GM21515 (cell line): ENCODE measurements at regions not wholly inside any gene's neighbourhood (a gene's known extent, or its start where the extent isn't known, plus 50 kb on each side); places are given as distances from the start of the nearest gene placed in this dataset.
"Not testable (repeated sequence)": the region's sequence is repeated elsewhere in the genome, so short reads cannot be mapped to it uniquely, and the experiment has no call there.

ENCODE experiments used
- ATAC-seq: cut with Tn5 transposase; IDR thresholded peaks from one replicate; pipeline ENCODE4 v1.9.1; 2021; ENCODE audit not compliant: unreplicated experiment

DNA sequence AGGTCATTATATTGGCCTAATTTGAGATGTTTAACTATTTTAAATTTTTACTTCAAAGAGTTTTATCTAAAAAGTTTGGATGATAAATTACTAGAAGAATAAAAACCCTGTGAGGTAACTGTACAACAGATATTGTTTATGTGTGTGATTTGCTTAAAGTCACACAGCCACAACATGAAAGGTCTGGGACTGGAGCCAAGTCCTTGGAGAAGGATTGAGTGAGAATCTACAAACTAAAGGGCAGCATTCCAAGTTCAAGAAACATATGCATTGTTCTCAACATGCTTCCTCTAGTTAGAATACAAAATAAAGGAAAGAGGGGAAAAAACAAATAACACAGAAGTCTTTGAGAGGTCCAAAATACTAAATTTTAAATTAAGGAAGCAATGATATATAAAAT, 131.5 kb upstream of the MON1B start:
- ATAC-seq, result no peak

DNA sequence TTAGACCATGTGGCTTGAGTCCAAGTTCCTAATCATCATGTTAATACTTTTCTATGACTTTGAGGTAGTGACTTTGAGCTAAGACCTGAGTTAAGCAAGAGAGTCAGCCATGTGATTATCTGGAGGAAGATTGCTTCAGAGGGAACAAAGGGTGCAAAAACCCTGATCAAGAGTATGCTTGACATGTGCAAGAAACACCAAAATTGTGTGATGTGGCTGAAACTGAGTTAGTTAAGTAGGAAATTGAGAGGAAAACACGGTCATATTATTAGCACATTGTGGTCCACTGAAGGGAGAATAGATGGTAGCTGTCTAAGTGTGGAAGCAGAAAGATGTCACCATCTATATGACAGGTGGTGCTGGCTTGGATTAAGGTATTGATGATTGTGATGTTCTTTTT, 130.4 kb upstream of the MON1B start:
- ATAC-seq, result no peak

DNA sequence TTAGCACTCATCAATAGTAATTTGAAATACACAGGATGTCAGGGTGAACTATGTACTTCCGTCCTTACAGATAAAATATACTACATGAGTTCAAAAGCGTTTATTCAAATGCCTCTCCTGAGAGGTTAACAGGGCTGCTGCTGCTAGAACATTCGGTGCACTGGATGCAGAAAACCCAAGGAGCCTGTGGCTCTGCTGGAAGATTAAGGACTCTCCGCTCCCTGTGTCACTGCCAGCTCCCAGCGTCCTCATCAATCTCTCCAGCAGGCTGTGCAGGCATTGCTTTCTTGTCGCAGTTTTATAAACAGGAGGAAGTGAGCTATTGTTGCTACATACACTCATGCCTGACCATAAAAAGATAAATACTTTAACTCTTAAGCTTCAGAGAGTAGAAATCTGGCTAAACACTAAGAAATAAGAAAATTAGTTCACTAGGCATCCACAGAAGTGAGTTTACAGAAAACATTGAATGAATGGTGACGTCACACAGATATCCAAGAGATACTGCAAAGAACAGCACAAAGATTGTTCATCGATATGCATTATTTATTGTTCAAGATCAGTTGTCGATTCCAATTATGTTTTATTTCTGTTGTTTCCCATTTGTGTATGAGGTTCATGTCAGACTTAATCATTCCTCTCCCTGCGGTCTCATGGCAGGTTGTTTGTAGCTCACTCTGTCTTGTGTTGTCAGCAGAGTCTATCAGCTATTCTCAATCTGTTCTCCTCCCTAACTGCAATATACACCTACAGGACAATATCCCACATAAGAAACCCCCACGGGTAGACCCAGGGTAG, 127.9 kb upstream of the MON1B start:
- ATAC-seq, result no peak

DNA sequence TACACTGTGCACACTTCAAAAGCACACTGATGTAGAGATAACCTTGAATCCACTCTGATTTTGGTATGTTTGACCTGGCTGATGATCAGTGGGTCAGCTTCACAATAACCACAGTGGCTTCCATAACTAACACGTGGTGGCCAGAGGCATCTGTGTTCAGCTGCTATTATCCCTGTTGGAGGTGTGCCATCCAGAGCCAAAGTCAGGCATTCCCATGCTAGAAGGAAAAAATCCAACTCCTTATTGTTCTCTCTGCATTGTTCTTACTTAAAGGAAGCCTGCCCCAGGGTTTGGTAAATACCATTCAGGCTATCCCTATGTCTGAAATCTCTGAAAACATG, 127.3 kb upstream of the MON1B start:
- ATAC-seq, result no peak

DNA sequence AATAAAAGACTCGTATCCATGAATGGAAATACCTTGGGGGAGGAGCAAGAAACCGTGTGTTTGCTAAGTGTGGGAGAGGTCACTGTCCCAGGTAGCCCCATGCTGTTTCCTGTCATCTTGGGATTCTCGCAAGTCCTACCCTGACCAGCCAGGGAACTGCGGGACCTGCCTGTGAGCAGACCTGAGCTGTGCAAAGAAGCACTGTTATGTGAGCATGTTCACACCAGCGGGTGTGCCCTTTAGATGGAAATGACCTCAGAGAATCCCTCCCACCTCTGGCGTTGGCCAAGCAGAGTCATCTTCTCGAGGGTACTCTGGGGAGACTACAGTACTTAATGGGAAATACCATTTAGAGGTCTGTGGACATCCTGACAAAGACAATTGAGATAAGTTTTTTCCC, 127.0 kb upstream of the MON1B start:
- ATAC-seq, result no peak

DNA sequence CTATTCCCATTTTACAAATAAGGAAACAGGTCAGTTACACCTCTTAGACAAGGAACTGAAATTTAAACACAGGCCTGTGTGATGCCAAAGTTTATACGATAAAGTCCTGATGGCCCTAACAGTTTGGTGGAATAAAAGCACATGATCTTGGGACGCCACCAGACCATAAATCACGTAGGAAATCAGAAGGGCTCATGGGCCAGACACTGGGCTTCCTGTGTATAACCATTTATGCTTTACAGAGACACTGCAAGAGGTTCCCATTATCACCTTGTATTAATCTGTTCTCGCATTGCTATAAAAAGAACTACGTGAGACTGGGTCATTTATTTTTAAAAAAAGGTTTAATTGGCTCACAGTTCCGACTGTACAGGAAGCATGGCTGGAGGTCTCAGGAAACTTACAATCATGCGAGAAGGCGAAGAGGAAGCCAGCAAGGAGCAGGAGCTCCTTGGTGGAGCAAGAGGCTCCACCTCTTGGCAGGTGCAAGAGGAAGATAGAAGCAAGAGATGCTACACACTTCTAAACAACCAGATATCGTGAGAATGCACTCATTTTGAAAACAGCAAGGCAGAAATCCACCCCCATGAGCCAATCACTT, 124.0 kb upstream of the MON1B start:
- ATAC-seq, result no peak

DNA sequence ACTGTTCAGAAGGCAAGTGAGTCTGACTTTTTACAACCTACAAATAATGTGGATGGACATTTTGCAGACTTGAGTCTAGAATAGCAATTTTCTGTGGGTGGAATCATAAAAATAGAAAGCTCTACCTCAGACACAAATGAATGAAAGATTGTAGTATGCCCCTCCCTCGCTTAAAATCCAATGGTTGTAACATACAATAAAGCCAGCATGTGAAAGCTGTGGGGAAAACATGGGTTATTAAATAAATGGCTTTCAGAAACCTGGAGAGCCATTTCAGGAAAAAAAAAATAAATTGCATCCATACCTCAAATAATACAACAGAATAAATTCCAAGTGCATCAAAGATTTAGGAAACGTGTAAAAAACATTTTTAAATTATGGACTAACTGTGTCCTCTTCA, 123.1 kb upstream of the MON1B start:
- no peak for ATAC-seq

DNA sequence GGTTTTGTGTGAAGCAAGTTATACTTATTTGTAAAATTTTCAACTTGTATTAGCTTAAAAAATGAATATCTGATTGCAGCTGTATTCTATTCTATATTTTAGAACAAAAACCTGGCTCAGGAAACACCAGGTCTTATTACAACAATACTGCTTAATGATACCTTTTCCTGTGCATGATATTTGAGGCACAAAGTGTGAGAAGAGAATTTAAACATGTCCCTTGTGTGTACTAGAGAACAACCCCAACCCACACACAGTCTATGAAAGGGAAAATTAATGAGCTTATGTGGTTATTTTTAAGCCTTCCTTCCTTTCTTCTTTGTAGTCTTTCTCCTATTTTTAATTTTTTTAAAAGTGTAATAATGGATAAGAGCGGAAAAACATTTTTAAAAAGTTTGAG, 122.6 kb upstream of the MON1B start:
- ATAC-seq, result no peak

DNA sequence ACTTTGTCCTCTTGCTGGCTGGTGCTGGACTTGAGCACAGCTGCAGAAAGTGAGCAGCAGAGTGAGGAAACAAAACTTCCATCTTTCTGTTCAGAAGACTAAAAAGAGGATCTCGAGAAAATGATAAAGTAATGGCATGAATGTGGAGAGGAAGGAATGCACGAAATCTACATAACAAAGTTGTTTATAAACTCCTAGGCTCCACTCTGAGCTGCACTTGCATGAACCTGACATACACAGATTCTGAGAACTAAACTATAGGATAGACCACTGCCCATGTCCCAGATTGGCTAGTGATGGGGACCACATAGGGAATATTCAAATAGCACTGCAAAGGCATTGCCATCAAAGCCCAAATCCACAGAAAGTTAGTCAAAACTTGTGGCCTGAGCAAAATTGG, 121.1 kb upstream of the MON1B start:
- ATAC-seq, result no peak

DNA sequence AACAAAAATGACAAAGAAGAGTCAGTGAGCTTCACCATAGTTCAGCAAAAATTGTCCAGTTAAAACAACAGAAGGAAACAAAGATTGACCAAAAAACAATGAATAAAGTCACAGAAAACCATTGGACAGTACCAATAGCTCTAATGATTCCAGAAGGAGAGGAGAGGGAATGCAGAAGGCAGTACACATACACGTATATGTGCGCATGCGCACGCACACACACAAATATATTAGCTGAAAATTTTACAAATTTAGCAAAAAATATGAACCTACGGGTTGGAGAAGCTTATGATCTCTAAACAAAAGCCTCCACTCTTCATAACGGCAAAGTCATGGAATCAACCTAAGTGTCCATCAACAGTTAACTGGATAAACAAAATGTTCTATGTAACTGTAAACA, 120.3 kb upstream of the MON1B start:
- no peak for ATAC-seq

DNA sequence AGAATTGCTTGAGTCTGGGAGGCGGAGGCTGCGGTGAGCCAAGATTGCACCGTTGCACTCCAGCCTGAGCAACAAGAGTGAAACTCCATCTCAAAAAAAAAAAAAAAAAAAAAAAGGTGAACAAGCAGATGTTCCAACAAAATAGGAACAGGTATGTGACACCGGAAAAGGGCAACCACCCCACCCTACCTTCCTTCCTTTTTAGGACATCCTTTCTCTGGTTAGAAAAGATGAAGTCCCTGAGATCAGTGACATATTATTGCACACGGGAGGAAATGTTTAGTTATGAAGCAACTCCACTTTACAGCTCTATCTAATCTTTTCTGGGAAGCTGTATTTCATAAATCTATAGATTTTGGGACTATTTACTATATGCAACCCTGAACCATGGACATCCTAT, 114.2 kb upstream of the MON1B start:
- ATAC-seq, result no peak

DNA sequence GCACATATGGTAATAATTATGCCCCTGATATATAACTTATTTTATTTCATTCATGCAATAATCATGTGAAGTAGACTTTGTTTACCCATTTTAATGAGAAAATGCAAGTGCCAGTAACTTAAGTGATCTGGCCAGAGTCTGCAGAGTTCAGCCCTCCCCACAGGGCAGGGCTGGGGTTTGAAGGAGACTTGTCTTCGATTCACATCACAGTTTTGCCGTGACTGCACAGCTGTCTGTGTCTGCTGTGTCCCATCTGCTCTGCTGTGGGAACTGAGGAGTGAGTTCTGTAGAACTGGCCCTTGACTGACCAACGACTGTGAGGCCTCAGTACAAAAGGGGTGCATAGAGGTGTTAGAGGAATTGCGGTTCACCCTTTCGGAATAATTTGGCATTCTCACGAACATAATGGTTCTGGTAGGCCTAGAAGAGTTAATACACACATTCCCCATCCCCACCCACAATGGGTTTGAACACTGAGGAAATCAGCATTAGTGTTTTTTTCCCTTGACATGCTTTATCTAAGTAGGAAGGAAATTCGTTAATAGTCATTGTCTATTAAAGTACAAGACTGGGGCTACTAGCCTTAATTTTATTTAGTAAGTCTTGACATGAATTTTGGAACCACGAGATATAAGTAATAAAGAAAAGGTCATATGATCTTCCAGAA, 113.6 kb upstream of the MON1B start:
- no peak for ATAC-seq

DNA sequence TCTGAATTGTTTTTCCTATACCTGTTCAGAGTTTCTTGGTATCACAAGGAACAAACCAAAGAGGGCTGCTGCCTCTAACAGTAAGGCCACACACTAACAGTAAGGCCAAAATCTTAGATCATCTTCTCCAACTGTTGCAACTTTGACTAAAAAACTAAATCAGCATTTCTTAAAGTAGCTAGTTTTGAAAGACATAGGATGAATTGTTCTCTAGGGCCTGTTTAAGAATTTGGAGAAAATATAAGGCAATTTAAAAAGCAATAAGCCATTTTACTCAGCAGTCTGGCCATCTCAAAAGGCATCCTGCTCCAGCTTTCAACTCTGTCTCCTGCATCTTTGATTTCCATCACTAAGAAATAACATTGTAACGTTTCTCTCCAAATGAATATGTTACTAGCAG, 105.0 kb upstream of the MON1B start:
- no peak for ATAC-seq

DNA sequence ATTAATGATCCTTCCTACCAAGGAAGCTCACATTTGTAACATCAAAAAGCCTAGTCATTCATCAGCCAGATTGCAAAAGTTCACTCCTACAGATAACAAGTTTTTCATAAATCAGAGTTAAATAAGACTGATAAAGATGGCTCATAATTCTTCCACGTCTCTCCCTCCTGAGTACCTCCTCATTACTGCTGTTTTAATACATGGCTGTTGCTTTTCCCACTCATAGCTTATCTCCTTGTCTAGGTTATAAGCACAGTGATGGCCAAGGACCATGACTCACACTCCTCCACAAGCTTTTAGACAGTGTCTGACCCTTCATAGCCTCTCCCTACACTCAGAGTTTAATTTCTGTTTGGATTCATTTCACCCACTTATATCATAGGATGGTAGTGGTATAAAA, 100.9 kb upstream of the MON1B start:
- ATAC-seq, result no peak

DNA sequence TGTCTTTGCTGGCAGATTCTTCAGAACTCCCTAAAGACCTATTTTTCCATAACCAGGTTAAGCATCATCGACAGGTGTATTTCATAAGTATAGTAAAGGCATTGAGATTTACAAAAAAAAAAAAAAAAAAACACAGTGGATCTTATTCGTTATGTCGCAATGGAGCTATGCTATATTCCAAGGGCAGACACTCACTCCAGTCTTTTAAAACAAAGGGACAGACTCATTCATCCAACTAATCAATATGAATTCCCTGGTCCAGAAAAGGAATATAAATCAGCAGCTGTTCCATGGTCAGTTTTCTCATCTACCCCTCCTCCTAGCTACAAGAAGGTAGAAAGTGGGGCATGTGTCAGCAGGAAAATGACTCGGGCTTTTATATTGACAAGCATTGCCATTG, 97.7 kb upstream of the MON1B start:
- no peak for ATAC-seq

DNA sequence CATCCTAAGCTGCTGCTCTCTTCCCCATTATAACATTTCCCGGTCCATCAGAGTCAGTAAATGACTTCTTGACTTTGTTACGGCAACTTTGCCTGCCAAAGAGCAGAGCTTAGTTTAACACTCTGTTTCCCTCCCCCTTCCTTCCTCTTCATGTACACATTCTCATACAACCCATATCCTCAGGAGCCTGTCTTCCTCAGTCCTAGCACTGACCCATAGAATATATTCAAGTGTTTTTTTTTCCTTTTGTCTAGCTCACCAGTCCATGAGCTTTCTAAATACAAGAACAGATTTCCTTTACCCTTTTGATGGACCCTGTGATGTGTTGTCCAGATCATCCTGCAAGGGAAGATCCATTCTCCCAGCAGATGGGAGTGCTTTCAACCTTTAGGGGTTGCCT, 97.0 kb upstream of the MON1B start:
- no peak for ATAC-seq

DNA sequence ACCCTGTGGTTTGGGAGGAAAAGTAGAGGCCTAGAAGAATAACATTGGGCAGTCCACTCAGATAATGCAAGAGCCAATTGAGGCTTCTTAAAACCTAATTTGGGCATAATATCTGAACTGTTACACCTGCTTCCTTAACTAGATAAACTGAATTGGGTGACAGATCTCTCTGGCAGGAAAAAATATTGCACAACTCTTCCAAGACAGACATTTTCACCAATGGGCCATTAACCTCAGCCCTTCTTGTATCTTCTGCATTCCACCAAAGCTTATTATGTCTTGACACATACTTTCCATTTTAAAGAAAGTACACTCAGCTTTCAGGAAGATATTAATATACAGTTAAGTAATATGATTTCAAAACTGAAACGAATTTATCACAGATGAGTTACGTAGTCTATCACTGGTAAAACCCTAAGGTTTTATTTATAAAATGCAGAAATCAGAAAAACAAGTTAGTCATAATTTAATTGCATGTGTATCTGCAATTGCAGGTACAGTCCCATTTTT, 79.9 kb upstream of the MON1B start:
- no peak for ATAC-seq

DNA sequence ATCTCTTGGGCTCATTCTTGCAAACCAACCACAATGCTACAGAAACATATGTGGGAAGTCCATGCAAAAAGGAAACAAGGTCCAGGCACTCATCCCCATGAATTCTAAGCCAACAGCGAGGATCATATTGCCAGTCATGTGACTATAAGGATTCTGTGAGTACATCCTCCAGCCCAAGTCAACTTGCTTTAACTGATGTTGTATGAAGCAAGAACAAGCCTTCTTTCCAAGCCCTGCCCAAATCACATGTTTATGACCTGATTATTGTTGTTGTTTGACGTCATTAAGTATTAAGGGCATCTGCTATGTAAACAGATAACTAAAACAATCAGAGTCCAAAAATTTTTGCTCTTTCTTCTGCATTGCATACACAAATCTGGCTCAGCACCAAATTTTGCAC, 78.2 kb upstream of the MON1B start:
- ATAC-seq, result no peak

DNA sequence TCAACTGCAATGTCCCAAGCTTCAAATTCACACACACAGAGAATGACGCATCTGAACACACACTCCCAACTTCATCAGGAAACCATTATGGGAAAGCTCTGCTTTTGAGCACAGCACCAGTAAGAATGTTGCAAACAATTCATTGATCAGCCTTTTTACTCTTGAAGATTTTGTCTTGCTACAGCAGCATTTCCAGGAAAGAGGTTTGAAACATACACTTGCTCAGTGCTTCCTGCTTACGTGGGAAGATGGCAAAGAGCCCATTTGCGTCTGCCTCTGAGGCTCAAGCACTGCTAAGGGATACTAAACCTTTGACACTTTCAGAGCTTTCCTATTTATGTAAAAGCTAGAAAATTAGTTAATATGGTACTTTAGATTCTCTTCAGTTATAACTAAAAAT, 77.2 kb upstream of the MON1B start:
- no peak for ATAC-seq

DNA sequence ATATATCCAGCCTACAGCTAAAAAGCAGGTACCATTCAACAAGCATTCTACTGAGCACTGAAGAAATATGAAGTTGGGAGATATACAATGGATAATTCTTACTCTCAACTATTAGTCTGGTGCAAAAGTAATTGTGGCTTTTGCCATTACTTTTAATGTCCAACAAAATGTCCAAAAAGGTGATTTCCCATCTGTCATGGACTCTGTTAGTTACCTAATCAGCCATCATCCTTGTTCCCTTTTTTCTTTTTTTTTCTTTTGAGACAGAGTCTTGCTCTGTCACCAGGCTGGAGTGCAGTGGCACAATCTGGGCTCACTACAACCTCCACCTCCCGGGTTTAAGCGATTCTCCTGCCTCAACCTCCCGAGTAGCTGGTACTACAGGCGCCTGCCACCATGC, 76.6 kb upstream of the MON1B start:
- not testable (repeated sequence) for ATAC-seq

DNA sequence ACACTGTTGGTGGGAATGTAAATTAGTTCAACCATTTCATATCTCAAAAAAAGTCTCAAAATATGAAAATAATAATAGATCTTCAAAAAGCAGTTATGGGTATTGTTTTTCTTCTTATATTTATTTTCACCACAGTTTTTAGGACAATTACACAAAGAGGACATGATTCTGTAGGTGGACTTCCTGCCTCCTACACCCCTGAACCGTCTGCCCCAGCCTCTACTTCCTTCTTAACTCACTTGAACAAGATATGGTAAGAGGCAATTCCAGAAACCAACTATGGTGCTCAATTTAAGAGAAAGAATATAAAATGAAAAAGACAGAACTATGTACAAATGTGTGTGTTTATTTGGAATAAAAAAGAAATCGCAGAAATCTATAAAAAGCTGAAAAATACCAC, 74.1 kb upstream of the MON1B start:
- no peak for ATAC-seq

DNA sequence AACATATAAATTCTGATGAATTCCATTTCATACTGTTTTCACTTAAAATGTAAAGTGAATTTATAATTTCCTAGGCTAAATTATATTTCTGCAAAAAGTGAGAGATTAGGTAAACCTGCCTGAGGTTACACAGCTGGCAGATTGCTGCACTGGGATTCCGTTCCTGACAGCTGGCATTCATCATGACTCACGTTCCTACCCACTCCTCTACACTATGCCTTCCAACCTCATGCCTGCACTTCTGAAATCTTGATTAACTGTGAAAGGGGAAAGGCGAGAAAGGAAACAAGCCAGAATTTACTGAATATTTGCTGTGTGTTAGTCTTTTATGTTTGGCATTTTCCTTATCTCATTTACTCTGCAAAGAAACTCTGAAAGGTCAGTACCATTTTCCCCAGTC, 73.3 kb upstream of the MON1B start:
- ATAC-seq, result no peak
